NCI-H774 (cell line): ENCODE measurements at regions not wholly inside any gene's neighbourhood (a gene's known extent, or its start where the extent isn't known, plus 50 kb on each side); places are given as distances from the start of the nearest gene placed in this dataset.
"Not testable (repeated sequence)": the region's sequence is repeated elsewhere in the genome, so short reads cannot be mapped to it uniquely, and the experiment has no call there.

Experiments used
- DNase-seq: peaks from one replicate; lab custom pipeline; 2025; lab: John Stamatoyannopoulos, UW

DNA sequence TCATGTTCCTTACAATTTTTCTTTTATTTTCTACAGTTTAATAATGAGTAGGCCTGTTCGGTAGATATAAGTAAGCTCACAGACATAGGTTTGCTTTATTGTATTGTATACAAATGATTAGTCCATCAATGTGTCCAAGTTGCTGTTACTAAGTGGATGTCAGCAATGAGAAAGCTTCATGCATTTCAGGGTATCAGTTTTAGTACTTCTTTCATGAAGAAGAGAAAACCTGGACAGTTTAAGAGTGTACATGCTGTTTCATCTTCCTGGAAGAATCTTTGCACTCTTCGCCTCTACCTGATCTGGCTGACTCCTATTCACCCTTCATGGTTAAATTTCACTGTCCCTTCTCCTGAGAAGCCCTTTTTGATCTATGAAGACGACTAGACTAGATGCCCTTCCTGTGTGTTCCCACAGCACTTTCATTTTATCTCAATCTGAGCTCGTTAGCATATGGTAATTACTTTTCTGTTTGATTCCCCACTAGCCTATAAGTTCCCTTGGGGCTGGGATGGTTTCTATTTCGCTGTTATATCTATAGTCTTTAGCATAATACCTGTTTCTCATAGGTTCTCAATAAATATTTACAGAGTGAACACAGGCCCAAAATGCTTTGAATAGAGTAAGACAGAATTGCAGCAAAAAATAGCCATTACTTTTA, 70.7 kb downstream of the CETN3 start:
- no peak for DNase-seq

DNA sequence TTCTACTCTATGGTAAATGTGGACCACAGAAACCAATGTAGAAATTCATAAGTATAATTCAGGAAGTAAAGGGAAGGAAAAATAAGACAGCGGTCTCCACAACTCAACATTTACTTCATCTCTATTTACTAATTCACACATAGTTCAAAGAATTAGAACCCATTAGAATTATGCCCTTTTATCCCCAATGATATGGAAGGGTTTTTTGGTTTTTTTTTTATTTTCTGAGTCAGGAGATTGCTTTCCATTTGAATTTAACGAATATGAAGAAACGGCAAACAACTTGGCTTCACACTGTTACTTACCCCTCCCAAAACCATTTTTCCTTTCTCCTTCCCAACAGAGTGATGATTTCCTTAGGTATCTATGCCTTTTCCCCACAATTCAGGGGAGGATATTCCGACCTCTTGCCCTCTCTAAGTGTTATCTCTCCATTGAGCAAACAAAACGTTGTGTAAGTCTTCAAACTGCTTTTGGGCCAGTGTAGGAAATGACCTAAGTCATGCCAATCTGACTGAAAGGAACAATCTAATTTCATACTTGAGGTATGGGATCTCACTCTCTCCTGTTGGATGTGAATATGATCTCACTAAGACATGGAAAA, 72.0 kb downstream of the CETN3 start:
- no peak for DNase-seq

DNA sequence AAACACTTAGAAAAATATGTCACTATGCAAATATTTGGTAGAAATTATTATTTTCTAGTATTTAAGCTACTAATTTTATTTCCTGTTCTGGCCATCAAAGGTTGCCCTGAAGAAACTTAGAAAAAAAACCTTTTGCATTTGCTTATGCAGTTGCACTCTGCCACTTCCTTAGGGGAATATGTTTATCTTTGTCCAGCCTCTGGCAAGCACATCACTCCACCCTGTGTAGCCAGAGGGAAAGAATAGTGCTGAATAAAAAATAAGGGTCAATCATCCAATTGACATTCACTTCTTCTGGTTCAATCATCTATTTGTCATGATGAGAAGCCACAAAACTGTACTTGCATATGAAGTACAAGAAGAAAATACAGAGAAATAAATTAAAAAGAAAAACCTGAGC, 72.8 kb downstream of the CETN3 start:
- DNase-seq: no peak

DNA sequence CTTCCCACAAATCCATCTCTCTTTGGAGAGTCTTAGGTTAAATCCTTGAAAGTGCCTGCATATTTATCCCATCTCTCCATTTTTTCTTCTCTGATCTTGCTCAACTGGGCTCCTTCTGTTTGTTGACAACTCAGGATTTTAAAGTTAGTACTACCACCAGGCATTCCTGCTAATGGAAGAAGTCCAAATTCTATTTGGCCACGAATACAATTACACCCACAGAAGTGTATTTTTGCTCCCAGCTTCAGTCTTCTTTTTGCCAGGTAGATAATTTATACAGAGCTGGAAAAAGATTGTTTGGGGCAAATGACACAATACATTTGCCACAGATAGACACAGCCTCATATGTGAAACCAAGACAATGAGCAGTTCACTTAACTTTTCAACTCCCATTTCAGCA, 74.8 kb downstream of the CETN3 start:
- DNase-seq: no peak

DNA sequence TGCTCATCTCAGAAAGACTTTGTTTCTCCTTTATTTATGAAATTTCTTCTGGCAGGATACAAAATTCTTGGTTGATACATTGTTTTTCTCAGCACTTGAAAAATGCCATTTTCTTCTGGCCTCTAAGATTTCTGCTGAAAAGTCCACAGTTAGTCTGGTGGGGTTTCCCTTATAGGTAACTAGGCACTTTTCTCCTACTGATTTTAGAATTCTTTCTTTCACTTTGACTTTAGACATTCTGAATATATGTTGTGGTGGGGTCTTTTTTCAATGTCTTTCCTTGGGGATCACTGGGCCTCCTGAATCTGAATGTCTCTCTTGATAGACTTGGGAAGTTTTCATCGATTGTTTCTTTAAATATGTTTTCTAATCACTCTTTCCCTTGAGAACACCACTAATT, 79.6 kb downstream of the CETN3 start:
- DNase-seq: no peak

DNA sequence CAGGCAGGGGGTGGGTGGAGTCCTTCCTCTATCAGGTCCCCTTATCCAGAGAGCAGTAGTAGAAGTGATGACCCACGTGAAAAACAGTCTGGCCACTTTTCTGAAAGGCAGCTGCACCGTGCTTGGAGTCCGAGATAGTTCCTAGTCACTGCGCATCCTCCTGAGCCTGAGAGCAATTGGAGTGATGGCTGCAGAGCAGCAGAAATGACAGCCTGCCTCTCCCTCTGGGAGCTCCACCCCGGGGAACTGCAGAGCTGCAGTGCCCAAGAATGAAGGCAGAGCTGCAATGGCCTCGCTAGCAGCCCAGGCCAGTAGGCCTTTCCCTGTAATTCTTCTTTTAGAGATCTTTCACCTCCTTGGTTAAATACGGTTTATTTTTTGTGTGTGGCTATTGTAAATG, 82.6 kb downstream of the CETN3 start:
- DNase-seq: no peak

DNA sequence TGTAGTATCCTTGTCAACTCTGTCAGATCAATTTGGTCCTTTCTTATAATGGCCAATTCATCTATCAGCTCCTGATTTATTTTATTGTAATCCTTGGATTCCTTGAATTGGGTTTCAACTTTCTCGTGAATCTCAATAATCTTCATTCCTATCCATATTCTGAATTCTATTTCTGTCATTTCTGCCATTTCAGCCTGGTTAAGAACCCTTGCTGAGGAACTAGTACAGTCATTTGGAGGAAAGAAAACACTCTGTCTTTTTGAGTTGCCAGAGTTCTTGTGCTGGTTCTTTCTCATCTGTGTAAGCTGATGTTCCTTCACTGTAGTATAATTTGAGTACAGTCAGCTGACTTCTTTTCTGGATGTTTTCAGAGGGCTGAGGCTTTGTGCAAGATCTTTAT, 84.5 kb downstream of the CETN3 start:
- no peak for DNase-seq

DNA sequence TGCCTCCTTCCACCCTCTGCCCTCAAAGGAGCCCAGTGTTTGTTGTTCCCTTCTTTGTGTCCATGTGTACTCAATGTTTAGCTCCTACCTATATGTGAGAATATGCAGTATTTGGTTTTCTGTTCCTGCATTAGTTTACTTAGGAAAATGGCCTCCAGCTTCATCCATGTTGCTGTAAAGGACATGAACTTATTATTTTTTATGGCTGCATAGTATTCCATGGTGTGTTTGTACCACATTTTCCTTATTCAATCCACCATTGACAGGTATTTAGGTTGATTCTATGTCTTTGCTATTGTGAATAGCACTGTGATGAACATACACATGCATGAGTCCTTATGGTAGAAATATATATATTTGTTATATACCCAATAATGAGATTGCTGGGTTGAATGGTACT, 89.2 kb downstream of the CETN3 start:
- not testable (repeated sequence) for DNase-seq

DNA sequence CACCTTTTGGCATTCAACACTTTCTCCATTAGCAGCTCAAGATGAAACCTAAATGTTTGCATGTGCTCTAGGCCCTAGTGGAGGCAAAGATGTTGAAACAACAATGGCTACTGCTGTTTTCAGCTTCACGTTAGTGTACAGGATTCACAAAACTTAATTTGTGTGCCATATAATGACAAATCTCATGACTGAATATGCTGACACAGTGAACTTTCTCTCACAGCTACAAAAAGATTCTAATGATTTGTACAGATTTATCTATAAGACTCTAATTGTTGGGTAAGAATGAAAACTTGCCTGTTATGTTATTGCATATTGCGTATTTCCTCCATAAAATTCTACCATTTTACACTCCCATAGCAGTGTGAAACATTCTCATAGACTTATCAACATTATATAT, 97.5 kb downstream of the CETN3 start:
- no peak for DNase-seq

DNA sequence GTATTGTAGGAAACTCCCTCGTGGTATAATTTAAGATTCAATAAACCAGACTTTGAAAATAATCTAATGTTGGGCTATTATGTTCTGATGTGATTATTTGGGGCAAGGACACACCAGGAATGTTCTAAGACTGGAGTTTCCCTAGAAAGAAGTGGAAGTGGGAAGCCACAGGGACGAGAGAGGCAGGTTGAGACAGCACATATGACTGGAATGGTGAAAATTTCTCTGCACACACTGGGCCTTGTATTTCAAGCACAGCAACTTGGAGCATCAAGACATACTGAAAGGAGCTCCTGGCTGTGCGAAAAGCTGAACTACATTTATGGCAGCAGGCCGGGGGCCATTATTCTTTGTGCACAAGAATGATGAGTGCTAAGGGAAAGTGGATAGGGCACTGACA, 98.2 kb downstream of the CETN3 start:
- DNase-seq: no peak

DNA sequence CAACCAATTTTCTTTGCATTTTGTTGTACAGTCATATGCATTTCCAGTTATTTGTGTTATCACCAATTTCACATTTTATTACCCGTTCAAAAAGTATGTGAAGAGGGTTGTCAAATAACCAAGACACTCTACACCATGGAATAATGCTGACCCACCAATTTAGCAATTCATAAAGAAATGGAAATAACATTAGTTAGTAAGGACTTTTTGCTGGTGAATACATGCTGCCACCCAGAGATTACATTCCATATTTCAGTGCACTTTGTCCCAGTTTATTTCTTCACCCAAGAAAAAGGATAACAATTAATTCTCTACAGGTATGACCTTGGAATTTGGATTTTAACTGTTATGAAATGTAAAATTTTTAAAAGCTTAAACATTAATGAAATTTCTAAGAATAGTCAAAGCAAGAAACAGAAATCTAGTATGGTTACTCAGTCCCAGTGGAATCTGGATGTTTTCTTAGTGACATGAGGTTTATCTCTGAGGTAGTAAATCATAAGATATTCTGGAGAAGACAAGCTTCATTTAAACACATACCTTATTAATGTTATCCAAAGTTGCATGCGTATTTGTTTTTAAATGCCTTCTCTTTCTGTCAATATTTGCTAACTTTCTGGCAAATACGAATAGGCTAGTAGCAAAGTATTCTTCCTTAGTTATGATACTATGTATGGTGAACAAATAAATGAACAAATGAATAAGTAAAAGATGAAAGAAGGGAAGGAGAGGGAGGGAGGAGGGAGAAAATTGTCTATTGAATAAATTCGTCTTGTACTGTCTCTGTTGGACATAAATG, 100.6 kb downstream of the CETN3 start:
- DNase-seq: no peak

DNA sequence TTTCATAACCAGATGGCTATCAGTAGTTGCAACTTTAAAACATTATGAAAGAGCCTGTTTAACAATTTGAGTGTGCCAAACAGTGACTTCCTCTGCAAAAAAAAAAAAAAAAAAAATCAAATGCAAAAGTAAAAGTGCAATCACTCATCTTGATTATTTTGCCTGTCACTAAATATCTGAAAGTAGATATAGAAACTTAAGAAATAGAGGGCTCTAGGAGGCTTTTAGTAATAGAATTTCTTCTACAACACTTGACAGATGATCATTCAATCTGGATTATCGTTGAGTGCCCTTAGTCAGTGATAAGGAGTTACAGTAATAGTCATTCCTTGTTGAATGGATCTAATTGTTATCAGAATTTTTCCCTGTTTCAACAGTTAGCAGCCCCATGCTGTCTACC, 101.8 kb downstream of the CETN3 start:
- no peak for DNase-seq

DNA sequence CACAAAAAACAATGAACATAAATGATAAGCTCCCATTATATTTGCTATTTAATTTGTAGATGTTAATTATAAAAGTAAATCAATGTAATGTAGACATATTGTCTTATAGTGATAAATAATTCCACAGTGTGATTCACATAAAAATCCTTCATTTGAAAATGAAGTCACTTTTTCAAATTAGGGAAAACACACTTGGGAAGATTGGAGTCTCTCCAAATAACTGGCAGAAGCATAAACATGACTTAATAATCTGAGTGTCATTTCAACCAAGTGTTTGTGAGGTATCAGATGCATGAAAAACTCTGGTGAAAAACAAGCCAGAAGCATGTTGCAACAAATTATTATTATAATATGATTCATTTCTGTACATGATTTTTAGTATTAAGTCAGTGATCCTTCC, 102.2 kb downstream of the CETN3 start:
- DNase-seq: no peak

DNA sequence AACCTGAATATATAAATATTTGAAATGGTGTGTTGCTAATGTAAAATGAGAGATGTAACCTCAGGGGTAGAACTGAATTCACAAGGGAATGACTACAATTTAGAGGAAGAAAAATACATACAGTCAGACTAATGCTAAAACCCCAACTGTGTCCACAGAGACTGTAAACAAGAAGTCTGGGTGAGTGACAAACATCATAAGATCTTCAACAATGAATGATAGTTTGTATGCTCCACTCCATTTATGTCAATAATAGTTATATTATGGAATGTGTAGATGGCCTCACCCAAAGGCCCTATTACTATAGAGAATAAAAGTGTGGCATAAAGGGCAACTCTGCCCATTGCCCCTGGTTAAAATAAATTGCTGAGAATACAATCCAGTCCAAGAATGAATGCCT, 102.9 kb downstream of the CETN3 start:
- DNase-seq: no peak

DNA sequence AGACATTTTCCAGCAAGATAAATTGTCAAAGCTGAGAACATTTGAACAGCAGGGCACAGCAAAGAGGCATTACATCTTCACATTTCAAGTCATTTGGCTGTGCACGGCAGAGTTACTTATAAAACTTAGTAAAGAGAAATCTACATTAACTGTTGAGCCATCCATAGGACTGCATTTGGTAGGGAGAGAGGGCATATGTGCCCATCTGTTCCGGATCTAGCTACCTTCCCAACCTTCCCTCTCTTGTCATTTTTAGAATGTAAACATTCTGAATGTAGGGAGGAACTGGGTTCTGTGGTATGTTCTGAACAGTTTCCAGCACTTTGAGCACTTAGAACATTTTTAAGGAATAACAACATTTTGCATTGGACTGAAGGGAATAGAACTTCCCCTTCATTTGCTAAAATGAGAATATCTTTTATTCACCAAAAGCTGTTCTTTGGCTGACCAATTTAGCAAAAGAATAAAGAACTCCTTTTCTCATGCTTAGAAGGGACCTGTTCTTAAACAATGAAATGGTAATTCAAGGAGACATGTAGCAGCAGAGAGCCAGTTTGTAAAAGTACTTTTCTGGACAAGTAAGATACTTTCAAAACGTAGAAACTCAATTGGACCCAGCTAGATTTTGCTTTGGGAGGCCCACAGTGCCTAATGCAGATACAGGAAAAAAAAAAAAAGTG, 104.4 kb downstream of the CETN3 start:
- no peak for DNase-seq

DNA sequence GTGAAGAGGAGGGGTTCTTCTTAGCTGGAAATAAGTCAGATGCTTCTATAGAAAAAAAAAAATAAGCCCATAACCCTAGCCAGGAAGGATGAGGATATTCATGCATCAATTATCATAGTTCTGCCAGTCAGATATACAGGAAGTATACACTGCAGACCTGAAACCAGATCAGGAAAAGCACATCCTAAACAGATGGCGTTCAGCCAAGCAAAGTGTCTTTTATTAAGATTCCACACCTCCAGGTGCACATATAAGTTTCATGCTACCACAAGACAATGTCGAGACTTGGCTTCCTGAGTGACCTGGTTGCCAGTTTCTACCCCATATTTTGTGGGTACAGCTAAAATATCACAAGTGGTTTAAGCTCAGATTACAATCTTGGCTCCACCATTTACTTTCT, 108.3 kb downstream of the CETN3 start:
- DNase-seq: no peak

DNA sequence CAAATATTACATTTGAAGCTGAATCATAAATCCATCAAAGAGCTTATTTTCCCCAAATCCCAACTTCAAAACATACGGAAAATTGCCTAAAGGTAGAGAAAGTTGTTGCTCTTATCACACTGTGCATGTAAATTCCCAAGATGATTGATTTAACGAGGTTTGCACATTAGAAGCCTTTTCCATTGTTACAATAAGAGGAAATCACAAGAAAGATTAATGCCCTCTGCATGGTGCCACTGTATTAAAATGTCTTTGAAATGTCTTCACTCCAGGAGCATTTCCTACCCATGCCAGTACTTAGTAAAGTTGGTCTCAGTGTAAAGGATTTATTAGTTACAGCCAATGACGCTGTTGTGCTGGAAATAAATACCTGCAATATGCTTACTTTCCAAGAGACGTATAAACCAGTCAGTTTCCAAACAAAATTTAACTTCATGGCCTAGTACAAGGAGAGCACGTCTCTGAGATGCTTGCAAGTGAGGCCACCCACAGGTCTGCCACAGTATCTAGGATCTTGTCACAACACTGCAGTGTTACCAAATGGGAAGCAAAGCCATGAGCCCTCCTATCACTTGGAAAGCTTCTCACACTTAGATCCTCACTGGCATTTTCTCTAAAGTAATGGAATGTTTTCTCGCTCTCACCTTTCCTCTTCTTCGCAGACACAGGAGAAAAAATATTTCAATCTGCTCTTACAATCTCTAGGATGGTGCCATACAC, 112.4 kb downstream of the CETN3 start:
- no peak for DNase-seq

DNA sequence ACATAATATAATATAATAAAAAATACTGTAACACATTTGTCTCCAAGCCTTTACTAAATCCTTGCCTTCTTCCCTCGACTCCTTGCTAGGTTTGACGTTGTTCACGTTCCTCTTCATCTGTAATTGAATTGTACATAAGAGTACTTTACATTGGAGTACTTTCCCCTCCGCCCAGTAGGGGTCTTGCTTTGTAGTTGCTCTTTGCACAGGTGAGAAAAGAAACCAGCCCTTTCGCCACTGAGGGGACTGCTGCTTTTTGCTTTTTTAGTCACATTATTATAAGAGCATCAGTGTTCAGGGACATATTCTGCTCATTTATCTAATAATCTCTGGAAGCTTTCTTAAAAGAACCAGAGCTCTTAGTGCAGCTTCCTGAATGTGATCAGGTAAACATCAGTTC, 115.0 kb downstream of the CETN3 start:
- DNase-seq: no peak

DNA sequence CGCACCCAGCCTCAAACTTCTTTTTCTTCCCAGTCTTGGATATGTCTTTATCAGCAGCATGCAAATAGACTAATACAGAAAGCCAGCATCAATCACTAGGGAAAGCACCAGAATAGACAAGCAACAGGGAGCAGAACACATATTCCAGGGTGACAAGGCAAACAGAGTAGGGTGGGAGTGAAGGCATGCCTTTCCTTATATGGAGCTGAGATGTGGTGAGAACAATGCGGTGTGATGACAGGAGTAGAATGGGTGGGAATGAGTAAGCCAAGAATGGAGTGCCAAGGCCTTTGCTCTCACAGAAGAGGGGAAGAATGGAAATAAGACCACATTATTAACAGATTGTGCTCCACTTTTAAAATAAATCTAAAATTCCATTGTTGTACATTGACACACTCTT, 115.6 kb downstream of the CETN3 start:
- DNase-seq: no peak

DNA sequence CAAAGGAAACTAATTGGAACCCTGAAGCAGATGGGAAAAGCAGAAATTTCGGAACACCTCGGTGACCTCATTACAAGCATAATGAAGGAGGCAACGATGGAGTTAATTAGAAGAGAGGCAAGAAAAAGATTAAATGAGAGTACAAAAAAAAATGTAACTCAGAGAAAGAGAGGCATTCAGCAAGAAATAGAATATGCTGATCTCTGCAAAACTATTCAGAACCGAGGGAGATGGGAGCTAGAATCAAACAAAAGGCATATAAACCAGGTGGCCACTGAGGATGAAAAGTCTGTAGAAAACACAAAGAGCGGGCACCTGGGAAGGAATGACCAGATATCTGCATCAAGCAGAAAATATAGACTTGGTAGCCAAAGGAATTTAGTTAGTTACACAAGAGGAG, 118.9 kb downstream of the CETN3 start:
- DNase-seq: no peak

DNA sequence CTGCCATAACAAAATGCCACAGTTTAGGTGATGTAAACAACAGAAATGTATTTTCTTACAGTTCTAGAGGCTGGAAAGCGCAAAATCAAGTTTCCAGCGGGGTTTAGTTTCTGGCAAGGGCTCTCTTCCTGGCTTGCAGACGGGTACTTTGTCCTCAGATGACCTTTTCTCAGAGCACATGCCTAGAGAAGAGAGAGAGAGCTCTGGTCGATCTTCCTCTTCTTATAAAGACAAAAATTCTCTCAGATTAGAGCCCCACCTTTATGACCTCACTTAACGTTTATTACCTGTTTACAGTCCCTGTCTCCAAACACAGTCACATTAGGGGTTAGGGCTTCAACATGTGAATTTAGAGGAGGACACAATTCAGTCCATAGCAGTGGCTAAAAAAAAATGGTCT, 119.7 kb downstream of the CETN3 start:
- no peak for DNase-seq

DNA sequence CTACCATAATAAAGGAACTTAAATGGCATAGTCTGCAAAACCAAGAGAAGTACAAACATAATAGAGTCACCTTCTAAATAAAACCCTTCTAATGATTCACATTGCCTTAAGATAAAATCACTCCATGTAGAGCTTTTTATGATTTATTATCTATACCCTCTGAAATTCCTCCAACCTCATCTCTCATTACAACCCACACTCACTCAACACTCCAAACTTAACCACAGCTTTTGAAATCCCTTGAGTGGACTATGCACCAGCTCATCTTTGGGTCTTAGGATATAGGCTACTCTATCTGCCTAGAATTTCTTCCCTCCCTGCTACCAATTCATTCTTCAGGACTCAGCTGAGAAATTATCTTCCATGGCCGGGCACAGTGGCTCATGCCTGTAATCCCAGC, 122.5 kb downstream of the CETN3 start:
- DNase-seq: no peak
